Stromal cell of bone marrow (primary cell): ENCODE measurements at regions not wholly inside any gene's neighbourhood (a gene's known extent, or its start where the extent isn't known, plus 50 kb on each side); places are given as distances from the start of the nearest gene placed in this dataset.

Experiments used
- DNase-seq: peaks from one replicate; pipeline ENCODE4 v3.0.0-alpha.2; 2012; ENCODE audit warnings: low read depth

DNA sequence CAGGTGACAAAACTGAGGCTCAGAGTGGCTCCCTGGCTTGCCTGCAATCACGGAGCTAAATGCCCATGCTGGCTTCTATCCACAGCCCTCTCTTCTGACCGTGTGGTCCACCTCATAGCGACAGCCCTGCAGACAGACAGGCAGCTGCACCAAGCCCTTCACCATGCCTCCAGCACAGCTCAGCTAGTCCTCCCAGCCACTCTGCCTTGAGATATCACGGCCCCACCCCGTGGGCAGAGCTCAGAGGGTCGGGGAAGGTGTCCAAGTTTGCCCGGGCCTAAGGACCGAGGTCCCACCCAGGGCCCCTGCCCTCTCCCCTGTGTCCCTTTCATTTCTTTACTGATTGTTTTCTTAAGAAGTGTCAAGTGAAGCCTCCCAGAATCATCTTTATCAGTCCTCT is 128.2 kb upstream of the GLI2 start:
- no peak for DNase-seq

DNA sequence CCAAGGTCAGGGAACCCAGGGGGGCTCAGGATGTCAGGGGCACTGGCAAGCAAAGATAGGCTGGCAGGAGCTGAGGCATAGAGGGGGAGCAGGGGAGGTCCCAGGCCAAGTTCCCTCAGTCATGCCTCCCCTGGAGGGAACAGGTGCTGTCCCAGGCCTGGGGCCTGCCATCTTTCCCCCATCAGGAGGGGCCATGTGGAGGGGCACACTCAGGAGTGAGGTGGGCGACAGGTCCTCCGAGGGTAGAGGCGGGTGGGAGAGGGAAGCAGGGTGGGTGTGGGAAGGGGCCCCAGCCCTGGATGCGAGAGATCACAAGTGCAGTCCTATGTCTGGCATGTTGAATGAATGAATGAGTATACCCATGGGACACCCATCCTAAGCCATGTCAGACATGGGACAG is 127.7 kb upstream of the GLI2 start:
- no peak for DNase-seq

DNA sequence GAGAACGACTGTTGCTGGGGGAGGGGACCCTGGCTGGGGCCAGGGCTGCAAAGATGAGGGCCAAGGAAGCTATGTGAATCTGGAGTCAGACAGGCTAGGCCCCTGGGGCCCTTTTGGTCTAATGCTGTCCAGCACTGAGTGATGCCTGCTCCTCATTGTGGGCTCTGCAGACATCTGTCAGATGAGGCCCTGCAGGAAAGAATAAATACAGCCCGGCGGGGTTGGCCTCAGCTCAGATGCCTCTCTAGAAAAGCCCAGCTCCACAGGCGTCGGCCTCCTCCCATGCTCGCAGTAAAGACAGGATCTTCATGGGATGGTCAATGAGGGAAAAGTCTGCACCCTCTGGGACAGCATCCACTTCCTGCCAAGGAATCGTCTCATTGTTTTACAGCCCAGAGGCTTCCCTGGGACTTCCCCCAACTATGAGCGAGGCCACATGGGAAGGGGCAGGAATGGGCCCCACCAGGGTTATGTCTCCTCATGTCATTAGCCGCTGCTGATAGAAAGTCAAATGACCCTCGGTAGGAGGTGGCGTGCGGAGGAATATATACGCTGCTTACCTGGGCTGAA is 125.8 kb upstream of the GLI2 start:
- DNase-seq: no peak

DNA sequence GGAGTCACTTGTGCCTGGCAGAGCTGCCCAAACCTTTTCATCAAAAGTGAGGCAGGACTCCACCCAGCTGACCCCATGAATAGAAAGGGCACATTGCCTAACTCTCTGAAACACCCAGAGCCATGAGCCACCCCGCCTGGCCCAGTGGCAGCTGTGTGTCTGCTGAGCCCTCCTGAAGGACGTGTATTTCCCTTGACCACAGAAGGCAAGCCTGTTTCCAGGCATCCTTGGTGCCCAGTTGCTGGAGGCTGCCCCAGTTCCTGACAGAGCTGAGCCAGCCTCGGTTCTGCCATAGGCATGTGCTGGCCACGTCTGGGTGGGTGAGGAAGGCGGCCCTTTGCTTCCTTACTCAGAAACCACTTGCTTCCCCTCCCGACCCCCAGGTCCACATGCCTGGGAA is 124.7 kb upstream of the GLI2 start:
- no peak for DNase-seq

DNA sequence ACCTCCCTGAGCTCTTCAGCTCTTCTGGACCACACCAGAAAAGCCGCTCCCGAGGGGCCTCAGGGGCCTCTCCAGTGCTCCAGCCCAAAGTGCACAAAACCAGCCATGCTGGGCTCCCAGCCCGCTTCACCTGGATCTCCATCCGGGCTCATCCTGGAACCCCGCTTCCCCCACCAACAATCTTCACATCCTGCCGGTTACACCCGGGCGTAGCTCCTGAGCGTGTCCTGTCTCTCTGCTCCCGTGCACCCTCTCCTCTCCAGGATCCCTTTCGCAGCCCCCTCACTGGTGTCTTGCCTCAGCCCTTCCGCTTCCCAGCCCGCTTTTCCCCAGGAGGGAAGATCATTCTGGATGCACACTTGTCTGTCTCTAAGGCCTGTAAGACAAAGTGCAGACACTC is 123.7 kb upstream of the GLI2 start:
- DNase-seq: no peak

DNA sequence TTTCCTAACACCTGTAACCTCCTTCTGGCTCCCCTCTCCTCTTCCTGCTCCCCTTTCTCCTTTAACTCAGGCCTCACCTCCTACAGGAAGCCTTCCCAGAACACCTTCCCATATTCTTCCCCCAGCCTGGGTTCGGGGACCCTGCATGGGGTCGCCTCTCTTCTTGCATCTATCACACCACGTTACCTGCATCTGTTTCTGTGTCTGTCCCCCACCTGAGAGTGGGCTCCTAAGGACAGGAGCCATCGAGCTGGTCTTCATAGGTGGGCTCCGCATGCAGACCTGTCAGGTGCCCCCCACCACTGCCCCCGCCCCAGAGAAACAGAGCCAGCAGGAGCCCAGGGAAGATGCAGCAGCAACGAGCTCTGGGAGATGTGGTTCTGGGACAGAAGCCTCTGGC is 123.2 kb upstream of the GLI2 start:
- no peak for DNase-seq

DNA sequence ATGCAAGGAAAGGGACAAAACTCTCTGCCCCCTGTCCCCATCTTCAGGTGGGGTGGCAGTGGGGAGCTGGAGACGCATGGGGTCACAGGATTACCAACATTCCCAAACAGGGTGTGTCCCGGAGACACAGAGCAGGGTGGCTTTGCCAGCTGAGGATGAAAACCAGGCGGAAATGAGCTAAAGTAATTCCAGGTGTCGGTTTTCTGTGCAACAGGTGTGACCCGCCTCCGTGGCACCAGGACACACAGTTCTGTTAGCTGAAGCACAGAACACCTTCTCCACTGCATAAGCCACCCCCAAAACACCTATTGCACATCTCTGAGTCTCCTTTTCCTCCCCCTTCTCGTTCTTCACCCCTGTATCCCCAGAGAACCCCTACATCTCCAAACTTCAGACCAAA is 122.7 kb upstream of the GLI2 start:
- DNase-seq: no peak

DNA sequence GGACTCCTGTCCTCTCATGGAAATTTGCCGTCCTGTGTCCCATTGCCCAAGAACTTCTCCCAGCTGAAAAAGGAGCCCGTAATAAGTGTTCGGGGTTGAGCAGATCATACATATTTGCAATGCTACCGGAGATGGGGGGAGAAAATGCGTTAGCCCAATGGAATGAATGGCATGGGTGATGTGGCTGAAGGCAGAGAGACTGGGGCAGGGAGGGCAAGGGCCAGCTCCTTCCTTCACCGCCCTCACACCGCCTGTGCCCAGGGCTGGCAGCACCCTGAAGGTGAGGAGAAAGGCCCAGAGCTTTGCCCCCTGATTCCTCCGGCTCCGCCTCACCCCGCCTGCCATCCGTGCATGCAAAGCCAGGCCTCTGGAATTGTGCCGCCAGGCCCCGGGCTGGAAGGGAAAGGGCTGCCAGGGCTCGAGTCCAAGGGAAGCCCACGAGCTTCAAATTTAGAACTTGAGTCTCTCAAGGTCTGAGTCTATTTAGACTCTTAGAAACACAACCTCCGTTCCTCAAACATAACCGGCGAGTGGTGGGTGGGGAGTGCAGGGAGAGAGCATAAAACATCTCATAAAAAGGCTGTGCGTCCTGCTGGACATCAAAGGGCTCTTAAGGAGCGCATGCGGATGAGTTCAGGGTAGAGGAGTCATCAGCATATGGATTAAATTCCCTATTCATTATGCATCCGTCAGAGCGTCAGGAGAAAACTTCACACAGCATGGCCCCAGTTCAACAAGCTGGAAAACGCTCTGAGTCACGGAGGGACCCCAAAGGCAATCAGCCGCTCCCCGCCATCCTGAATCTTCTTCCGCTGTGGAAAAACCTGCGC is 121.7 kb upstream of the GLI2 start:
- no peak for DNase-seq

DNA sequence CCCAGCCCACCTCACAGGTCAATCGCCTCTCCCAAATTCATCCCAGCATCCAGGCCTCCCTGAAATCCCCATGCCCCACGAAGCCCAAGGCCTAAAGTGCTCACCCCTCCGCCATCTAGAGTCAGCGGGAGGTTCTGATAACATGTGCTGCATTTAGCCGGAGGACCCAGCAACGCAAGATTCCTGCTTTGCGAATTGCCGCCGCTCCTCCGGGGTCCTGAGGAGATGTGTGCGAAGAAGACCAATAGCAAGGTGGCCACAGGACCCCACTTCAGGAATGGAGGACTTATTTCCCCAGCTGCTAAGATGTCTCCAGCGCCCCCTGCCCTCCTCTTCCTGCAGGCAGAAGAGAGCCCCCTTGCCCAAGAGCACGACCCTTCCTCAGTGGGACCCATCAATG is 120.8 kb upstream of the GLI2 start:
- DNase-seq: no peak

DNA sequence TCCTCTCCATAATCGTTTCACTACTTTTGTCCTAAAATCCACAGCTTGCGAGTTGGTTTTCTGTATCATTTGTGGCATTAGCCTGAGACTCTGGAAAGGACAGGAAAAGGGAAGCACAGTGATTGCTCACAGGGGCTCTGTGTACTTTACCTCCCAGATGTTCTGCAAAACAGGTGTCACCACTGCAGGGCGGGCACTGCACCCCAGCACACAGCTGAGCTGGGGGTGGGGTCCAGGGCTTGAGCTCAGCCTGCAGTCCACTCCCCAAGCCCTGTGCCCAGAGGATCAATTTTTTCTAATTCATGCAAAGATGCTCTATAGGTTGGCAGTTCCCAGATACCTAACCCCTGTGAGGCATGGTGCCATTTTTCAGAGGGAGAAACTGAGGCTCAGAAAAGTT is 119.4 kb upstream of the GLI2 start:
- DNase-seq: no peak

DNA sequence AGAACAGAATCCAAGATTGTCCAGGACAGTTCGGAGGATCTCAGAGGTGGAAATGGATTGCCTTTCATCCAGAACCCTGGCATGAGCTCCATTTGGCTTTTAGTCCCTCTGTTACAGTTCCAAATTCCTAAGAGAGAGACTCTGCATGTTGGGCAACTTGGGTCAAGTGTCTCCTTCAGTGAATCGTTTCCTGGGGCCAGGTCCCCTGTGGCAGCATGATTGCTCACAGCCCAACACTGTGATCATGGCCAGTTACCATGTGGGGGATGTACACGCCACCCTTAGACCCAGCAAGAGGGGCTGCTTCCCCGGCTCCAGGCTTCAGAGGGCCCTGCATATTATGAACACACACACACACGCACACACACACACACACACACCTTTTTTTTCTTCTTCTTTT is 118.6 kb upstream of the GLI2 start:
- DNase-seq: no peak

DNA sequence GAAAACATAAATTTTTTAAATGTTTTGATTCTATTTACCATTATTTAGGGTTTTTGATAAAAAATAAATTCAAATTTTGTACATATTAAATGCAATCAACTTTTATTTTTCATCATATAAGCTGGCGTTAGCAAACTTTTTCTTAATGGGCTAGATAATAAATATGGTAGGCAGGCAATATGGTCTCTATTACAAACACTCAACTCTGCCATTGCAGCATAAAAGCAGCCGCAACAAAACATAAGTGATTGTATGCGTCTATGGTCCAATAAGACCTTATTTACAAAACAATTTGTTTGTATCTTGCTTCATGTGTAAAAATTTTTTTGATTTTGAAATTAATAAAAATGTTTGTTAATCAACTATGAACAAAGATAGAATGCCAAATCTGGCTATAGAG is 116.8 kb upstream of the GLI2 start:
- DNase-seq: no peak

DNA sequence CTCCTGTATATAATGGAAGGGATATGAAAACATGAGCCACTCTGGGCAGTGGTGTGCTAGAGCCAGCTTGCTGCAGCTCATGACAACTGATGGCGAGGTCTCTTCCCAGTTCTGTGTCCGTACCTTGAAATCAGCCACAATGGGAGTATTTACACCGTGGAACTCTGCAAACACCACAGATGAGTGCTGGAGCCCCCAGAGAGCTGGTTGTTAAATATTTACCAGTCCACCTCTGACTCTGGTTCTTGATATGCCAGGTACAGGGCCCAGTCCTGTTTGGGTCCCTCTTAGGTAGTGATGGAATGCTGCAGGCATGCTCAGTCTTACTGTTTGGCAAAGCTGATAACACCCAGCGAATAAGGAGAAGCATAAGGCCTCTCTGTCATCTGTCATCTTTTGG is 116.1 kb upstream of the GLI2 start:
- DNase-seq: no peak

DNA sequence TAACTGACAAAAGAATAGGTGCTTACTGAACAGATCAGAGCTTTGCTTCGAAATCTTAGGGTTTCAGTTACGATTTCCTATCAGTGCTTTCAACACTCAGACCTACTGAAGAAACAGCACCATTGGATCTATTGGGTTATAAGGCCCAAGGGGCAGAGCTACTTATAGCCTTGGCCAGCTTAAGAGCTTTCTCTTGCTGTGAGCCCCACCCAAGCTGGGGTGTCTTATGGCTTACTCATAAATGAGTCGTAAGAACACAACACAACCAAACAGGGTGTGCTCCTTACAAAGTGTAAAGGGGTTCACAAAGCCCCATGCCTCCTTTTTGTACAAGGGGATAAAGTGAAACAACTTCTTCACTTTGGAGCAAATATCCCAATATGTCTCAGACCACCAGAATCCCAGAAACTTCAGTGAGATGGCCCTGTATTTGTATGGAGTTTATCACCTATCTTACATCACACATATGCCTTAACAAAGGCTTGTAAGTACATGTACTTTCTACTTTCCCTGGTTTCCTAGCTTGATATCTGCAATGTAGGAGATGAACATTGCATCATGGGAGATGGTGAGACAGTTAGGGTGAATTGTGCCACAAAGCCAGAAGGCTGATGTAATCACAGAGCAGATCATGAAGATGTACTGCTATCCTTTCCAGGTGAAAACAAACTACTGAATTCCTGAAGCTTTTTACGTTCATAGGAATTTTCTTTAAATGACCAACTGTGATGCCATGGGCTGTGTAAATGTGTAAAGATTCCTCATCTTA is 115.5 kb upstream of the GLI2 start:
- DNase-seq: peak; percentile 75

DNA sequence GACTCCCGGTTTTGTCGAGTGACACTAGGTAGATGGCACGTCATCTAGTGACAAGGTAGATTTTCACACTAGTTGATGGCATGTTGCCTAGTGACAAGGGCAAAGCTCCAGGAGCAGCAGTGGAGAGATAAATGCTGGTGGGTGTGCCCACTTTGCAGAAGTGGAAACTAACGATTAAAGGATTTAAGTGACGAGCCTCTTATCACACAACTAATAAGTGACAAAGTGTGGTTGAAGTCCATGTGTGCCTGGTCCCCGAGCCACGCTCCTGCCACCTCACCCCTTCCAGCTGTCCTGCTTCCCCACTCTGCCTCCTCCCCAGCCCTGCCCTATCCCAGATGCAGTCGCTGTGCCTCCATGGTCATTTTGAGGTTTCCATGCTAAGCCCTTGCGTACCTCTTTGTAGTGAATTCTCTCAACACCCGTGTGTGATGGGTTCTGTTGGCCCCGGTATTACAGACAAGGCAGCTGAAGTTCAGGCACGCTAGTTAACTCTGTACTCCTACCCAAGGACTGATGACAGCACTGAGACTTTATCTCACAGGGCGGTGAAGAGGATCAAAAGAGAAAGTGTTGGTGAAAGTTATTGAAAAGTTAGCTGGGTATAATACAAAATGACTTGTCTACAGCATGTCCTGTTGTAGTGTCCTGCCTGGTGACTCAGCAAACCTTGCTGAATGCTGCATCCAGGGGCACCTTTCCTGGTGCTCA is 113.4 kb upstream of the GLI2 start:
- DNase-seq: no peak

DNA sequence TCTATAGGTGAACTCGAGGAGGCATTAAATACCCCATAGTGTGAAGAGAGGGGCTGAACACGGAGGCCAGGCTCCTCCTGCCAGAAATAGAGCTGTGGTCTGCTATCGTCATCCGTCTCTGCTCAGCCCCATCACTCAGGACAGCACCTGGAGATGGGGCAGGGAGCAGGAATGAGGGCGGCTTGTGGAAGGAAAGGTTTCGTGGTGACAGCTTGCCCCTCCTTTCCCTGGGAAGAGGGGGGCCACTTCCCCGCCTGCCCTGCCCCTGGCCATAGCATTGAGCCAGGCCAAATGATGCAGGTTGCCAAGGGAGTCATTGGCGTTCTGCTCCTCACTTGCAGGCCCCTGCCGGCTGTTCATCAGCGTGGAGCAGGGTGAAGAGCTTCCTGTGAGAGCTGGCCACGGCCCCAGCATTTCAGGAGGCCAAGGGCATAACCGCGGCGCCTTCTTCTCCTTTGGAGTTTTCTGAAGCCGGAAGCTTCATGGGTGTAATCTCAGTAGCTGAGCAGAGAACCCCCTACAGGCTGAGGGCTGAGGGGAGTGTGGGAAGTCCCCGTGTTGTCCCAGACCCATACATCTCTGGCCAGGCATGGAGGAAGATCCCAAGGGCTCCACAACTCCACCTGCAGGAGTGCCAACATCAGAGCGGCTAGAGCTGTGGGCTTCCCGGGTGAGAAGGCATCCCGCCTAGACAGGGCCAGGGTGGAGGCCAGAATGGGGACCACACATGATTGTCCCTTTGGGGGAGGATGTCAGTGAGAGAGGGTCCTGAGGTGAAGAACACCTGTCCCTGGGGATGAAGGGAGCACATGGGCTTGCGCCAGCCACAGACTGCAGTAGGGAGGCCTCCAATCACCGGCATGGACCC is 112.5 kb upstream of the GLI2 start:
- no peak for DNase-seq

DNA sequence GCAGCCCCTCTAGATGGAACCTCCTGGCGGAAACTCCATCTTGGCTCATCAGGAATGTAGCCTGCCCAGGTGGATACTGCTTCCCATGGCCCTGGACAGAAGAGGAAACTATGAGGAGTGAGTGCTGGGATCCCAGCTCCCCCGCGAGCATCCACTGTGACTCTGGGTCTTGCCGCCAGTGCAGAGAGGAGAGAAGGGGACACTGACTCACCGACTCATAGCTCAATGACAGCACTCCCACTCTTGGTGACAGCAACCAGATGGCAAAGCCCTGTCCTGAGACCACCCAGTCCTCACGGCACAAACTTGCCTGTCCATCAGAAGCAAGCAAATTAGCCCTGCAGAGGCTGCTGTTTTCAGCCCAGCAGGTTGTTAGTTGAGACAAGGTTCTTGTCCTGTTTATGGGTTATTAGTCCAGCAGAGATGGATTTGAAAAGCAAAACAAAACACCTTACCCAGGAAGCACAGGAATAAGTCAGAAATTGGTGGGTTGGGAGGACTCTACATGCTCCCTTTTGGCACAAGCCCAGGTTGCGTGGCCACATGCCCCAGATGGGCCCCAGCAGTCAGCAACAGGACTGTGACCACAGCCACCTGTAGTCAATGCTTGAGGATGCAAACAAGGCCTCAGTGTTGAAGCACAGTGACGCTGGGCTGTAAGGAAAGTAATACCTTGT is 111.5 kb upstream of the GLI2 start:
- DNase-seq: no peak

DNA sequence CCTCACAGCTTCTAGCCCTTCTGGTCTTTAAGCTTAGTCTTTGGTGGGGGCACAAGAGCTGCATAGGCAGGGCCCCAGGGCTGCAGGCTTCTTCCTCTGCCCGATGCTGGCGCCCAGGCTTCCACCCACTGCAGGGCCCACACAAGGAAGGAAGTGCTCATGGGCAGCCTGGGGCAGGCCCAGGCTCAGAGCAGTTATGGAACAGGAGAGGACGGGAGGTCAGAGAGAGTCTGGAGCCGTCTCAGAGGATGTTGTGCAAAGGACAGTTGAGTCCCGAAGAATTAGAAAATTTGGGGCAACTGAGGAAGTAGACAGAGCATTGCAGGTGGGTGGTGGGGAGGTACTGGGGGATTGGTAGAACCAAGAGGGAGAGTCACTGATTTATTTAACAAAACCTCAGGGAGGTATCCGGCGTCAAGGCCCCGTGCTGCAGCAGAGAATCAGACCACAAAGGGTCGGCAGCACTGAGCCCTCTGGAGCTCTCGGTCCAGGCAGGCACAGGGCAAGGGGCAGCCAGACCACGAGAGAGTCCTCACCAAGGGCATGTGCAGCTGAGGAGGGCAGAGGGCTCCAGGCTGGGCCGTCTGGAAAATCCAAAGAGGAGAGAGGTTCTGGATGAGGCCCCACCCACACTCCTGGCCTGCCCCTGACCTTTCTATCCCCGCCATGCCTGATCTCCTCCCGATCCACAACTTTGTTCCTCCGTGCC is 110.8 kb upstream of the GLI2 start:
- no peak for DNase-seq

DNA sequence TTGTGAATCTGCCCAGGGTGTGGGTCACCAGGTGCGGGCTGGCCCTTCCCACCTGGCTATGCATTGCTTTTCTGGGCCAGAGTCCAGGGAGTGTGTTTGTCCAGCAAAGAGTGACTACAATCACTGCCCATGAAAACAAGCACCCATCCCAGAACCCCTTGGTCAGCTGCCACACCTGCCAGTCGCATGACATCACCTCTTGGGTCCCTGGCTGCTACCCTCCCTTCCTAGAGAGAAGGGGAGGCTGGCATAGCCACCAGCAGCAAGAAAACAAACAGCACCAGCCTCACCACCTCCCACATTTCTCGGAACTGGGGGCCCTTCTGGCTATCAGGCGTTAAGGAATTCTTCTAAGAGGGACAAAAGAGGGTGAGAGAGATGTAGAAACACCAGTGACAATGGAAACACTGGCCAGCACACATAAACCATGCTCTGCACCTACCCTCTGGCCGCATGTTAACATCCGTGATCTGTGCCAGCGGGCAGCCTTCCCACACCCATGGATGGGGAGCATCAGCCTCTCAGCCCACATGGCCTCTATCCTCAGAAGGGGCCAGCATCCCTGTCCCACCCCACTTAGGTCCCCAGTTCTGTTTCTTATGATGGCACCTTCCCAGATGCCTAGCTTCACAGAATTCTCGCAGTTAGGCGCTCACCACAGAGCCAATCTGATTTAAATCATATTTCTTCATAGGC is 109.7 kb upstream of the GLI2 start:
- no peak for DNase-seq

DNA sequence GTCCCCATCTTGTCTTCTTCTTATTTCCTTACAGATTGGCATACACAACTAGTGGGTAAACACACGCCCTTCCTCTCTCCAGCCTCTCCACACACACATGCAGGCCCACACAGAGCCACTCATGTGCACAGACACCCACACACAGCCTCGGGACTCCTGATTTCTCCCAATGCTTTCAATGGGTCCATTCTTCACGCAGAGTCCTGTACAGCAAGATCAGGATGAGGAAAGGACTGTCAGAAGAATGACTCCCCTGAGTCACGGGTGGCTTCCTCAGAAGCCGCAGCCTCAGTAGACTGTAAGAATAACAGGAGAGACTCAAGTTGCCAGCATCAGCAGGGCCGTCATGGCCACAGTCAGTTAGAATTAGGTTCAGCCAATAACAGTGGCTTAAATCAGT is 109.1 kb upstream of the GLI2 start:
- no peak for DNase-seq
